HG03354 (cell line): ENCODE measurements at regions not wholly inside any gene's neighbourhood (a gene's known extent, or its start where the extent isn't known, plus 50 kb on each side); places are given as distances from the start of the nearest gene placed in this dataset.
A peak's percentile ranks its signal among the peaks of the same experiment; 100 is the strongest.

Source experiments
- ATAC-seq: cut with Tn5 transposase; IDR thresholded peaks from one replicate; pipeline ENCODE4 v1.9.1; 2021; ENCODE audit warnings: mild to moderate bottlenecking; ENCODE audit not compliant: unreplicated experiment, poor library complexity, severe bottlenecking

DNA sequence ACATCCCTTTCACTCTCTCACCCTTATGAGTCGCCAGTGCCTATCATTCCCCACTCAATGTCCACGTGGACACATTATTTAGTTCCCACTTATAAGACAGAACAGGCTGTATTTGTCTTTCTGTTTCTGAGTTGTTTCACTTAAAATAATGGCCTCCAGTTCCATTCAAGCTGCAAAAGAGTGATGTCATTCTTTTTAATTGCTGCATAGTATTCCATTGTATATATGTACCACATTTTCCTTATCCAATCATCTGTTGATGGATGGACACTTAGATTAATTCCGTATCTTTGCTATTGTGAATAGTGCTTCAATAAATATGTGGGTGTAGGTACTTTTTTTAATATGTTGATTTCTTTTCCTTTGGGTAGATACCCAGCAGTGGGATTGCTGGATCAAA is 79.1 kb downstream of the ZNF365 start:
- no peak for ATAC-seq

DNA sequence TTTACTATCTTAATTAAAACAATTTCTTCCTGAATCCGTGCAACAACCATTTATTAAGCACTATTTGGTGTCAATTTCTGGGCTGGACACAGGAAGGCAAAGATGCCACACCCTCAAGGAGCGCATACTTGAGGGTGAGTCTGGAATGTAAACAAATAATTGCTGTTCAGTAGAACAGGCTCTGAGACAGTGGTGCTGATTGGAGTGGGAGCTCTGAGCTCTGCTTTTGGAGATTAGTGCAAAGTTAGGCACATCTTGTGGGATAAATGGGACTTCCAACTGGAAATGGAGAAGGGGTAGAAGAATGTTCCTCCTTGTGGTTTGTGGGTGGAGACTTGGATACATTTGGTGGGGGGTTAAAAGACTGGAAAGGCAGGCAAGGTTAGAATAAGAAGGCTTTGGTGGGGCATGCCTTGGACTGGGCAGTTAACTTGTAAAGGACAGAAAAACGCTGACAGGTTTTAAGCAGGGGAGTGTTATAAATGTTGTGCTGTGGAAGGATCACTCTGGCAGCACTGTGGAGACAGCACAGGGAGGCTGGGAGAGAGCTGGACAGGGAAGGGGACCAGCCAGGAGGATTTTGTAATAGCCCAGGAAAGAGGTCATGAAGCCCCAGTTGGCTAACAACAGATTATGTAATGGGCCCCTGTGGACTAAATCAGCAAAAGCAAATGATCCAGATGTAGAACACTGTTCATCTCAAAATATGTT is 80.7 kb downstream of the ZNF365 start:
- ATAC-seq, result no peak

DNA sequence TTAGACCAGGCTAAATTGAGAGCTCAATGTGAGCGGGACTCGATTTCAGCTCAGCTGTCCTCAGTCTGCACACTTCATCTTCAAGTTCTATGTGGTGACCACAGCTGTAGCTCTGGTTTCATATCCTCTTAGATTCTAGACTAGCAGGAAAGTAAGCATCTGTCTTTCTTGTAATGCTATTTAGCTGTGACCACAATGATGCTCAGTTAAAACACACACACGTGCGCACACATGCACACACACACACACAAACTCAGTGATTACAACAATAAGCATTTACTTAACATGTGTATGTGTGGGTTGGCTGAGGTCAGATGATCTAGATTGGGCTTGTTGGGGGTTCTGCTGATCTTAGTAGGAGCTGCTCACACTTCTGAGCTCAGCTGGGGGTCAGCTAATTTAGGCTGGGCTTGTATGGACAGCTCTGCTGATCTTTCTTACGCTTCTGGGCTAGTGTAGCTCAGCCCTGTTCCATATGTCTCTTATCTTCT is 82.5 kb downstream of the ZNF365 start:
- peak; percentile 99 for ATAC-seq

DNA sequence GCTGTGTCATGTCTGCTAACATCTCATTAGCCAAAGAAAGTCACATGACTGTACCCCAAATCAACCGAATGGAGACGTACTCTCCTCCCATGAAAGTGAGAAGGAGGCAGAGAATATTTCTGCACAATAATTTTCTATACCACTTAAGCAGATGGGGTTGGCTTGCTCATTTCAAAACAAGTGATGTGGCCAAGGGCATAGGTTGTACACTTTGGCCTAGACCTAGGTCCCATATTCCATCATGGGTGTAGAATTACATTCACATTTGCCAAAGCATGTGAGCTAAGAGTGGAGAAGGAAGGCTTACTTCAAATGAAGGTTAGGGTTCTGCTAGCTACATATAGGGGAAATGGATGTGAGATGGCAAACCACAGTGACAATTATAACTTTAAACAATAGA is 83.0 kb downstream of the ZNF365 start:
- ATAC-seq, result no peak

DNA sequence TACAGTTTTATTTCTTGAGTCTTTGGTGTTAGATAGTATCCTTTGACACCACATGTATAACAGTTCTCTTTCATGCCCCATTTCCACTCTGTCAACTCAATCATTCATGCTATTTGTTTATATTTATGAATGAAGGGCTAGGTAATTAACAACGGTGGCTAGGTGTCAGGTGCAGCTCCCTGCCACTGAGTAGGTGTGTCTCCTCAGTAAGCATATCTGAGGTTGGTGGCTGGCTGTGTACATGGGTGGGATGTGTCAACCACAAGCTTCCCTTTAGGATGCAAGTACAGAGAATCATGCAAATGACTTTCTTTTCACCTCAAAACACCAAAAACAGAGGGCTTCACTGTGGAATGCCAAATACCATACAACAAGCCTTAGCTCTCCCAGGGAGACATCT is 83.4 kb downstream of the ZNF365 start:
- no peak for ATAC-seq

DNA sequence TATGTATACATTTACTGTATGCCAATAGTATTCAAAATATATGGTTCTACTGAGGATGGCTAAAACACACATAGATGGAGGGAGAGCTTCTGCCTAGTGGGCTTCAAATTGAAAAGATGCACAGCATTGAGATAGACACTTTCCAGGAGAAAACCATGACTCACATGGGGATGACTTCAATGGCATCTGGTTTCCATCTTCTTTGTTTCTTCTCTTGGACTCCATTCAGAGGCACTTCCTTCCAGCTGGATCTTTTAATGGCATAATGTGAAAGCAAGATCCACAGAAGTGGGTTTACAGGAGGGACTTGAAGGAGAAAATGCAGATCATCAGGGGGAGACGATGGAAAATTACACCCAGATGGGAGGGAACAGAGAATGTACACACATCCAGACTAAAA is 84.9 kb downstream of the ZNF365 start:
- ATAC-seq, result no peak

DNA sequence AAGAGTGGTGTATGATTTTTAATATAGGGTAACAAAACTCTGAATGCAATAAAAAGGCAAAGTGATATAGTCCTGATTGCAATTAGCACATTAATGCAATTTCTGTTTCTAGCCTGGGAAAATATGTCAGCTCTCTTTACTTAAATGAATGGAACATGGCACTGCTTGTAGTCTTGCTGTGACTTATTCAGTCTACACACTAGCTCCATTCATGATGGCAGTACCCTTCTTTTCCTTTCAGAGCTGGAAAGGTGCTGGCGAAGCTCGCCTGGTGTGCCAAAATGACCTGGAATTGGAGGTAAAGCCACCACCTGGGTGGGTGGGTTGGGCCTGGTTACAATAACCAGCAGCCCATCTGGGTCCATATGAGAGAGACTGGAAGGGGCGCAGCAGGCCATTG is 85.3 kb downstream of the ZNF365 start:
- ATAC-seq, result no peak

DNA sequence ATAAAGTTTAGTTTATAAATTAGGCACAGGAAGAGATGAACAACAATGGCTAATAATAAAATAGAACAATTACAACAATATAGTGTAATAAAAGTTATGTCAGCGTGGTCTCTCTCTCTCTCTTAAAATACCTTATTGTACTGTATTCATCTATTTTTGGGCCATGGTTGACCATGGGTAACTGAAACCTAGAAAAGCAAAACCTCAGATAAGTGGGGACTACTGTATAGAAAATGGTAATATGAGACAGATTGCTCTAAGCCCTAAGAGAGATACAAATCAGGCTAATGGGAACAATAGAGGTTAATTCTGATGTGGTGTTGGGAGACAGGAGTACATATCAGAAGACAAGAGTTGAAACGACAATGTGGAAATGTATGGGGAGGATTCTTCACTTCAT is 86.2 kb downstream of the ZNF365 start:
- ATAC-seq, result peak; percentile 34

DNA sequence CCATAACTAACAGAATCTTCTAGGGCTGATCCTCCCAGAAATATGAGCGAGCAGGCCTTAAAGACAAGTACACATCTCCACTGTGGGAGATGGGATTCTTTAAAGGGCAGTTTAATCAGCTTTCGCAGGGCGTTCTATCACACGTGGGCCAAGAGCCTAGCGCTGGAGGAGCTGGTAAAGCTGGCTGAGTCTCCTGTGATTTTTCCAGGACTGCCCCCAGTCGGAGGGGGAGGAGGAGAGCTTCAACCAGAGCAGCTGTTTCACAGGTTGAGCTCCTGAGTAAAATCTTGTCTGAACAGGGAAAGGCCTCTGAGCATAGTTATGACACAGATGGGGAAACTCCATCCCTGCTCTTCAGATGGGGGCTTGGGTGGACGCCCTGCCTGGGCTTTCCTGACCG is 87.0 kb downstream of the ZNF365 start:
- ATAC-seq, result no peak

DNA sequence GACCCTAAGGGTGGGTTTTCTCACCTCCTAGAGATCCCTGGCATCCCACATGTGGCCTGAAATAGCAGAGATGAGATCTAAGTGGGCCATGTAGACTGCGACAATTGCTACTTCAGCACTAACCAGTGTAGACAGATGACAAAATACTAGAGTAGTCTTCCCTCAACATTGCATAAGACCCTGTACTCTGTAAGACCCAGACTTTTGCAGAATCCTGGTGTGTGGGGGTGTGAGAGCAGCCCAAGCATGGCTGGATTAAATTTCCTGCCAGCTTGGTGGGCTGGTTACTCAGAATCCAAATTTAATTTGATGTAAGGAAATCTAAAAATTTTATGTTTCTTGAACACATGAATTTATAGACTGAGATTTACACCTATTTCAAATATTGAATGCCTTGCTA is 88.3 kb downstream of the ZNF365 start:
- ATAC-seq, result no peak

DNA sequence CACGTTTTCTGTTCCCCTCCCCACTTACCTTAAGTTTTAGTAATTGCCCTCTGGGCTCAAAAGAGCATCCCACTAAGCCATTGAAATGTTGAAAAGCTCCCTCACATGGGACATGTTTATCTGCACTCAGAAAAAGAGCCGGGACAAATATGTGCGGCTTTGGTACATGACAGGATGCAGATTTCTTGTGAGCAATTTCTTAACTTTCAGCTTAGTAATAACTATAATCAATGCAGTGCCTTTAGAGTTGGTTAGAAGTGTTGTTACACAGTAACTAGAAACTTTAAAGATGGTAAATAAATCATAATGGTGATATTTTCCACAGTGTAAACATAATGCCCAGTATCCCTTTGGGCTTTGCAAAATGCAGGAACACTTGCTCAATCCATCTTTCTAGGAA is 89.2 kb downstream of the ZNF365 start:
- ATAC-seq, result no peak

DNA sequence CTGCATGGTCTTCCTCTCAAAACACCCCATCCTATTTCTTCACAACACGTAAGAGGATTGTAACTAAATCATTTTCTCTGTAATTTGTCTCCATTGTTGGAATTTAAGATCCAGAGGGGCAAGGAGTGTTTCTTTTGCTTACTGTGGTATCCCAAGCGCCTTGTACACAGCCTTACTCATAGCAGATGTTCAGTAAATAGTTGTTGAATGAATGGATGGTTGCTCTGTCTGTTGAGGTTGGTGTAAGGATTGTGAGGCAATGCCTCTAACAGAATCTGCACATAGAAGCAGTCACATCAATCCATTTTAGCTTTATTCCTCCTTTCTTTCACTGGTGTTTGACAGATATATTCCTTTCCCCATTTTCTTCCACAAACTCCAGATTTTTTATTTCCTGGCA is 90.1 kb downstream of the ZNF365 start:
- ATAC-seq, result no peak

DNA sequence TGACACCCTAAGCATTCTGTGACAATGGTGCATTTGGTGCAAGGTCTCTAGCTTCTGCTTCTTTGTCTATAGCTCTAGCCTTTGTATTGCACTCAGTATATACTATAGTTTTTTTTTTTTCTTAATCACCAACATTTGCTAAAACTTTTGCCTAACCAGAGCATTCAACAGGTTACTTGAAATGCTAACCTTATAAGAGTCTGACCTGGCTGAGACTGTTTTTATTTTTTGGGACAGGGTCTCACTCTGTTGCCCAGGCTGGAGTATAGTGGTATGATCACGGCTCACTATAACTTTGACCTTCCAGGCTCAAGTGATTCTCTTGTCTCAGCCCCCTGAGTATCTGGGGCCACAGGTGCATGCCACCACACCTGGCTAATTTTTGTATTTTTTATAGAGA is 92.4 kb downstream of the ZNF365 start:
- ATAC-seq, result no peak

DNA sequence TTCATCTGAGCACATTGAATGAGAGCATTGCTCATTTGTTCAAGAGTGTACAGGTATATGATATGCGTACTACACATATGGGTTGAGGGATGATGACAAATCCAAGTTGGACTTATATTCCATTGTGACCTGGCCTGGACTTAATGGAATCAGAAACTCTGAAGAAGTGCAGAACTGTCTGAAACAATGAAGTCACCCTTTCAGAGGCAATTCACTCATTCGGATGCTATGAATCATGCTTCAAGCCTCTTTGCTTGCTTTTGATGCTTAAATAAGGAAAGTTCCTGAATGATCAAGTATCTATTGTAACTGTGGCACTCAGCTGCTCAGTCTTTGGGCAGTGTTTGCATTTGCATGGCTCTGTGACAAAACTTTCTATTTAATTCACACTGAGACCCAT is 93.4 kb downstream of the ZNF365 start:
- ATAC-seq, result no peak

DNA sequence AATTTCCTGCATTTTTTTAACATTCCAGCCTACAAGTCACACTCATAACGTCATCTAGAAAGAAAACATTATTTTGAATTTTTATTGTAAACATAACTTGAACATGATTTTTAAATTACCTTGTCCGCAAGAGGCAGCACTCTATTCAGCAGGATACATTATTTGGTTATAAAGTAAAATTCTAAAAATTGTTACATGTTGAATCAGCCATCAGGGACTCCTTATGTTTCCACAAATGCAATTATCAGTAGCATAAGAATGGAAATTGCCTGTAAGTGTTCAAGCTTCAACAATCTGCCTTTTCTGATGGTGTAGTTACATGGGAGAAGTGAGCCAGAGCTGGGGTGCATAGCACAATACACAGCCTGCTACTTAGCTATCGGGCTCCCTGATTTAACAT is 97.5 kb downstream of the ZNF365 start:
- ATAC-seq, result no peak

DNA sequence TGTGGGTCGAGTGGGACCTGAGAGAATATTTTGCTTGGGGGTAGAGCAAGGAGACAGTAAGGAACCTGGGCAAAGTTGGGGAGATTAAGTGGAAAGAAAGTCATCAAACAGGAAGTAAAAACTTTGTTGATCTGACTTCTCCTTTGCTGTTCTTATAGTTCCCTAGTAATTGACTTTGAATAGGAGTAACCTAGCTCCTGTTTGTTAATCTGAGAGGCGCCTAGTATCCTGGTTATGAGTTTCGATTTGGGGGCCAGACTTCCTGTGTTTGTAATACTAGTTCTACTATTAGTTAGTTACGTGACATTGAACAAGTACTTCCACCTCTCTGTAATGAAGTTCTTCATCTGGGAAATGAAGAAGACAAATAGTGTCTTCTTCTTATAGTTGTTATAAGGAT is 99.1 kb downstream of the ZNF365 start:
- no peak for ATAC-seq

DNA sequence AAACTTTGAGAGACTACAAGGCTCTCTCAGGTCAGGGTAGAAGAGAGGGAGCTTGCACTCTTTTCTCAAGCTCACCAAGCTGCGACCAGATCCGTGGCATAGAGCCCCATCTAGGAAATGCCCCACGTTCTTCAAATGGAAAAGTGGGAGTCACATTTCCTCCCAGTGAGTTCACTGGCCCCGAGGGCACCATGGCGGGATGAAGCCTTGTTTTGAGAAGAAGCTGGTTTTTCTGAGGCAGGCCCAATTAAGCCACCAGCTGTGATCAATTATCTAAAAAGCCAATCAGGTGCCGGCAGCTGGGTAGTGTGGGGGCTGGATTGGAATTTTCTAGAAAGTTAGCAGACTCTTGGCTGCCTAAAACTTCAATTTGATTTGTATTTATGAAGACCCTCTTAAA is 101.4 kb downstream of the ZNF365 start:
- ATAC-seq, result no peak

DNA sequence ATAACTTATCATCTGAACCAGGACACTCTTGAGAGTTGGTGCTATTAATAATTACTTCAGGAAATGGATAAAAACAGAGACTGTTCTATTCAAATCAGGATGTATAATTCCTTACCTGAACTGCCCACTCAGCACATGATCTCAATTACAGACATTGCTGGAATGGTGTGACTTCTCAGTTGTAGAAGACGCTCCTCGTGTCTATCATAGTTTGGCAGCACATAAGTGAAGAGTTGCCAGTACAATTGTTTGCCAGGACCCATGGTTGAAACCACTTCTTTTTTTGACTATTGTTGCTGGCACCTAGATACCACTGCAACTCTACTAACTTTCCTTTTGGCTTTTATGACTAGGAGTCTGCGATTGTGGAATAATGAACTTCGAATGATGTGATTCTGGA is 105.4 kb downstream of the ZNF365 start:
- no peak for ATAC-seq

DNA sequence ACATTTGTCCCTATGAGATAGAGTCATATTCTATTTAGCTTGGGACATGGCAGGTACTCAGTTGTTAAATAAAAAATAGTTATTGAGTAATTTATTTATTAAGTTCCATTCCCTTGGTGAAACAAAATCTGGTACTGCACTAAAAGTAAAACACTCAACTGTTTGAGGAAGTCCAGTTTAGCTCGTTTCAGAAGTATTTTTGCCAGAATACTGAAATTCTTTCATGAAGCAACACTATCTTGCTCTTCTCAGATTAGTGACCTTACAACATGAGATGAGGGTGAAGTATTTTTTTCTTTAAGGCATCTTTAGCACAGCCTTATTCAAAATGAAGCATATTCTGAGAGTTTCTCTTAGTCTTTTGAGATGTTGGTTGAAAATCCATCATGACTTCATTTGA is 106.0 kb downstream of the ZNF365 start:
- no peak for ATAC-seq

DNA sequence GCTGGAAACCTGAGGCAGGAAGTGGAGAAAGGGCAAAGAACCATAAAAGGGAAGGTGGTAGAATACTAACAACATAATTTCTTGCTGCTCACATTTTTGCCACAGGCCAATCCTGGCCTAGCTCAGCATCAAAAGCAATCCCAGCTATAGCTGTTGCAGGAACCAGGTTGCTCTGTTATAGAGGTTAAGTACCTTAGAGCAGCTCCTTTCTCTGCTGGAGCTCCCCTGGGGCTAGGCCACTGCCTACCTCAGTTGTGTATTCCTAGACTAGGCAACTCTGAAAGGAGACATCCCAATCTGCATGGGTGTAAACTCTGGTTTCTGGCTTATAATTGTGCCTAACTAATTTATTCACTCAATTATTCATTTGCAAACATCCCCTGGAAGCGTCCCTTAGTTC is 108.4 kb downstream of the ZNF365 start:
- no peak for ATAC-seq

DNA sequence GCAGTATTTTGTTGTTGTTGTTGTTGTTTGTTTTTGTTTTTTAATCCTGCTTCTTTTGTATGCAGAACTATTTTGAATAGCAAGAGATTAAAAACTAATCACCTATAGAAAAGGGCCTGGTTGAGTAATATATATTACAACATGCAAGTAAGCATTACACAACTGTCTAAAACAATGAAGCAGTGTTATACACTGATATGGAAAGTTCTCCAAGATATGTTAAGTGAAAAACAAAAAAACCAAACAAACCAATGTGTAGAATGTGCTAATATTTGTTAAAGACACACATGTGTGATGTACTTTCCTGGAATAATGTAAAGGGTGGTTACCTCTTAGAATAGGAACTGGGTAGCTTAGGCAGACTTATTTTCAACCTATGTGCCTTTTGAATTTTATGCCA is 117.4 kb downstream of the ZNF365 start:
- no peak for ATAC-seq
